Stimulated activated CD8-positive, alpha-beta memory T cell treated with anti-CD3 and anti-CD28 coated beads, Interleukin-12 subunit alpha, Interleukin-12 subunit beta, amount 100 ng/mL, for 1 hour (primary cell): ENCODE measurements at regions not wholly inside any gene's neighbourhood (a gene's known extent, or its start where the extent isn't known, plus 50 kb on each side); places are given as distances from the start of the nearest gene placed in this dataset.

Source experiments
- DNase-seq: peaks from one replicate; pipeline ENCODE4 v3.0.0-alpha.2; 2020; ENCODE audit warnings: low read depth

- DNase-seq = no peak
These were observed 207.7 kb upstream of the ATP11B start for GRCh38 chr3:182585532-182586150.

GRCh38 chr3:182592747-182593146 lies 200.6 kb upstream of the ATP11B start:
- no peak for DNase-seq

- DNase-seq = no peak
These were observed 196.5 kb upstream of the ATP11B start for GRCh38 chr3:182596676-182597410.

- no peak for DNase-seq
These were observed 195.7 kb upstream of the ATP11B start for GRCh38 chr3:182597621-182598041.

GRCh38 chr3:182601597-182601996 lies 191.7 kb upstream of the ATP11B start:
- DNase-seq = no peak

- no peak for DNase-seq
These were observed 189.8 kb upstream of the ATP11B start for GRCh38 chr3:182603501-182603900.

GRCh38 chr3:182605882-182606611 lies 187.3 kb upstream of the ATP11B start:
- no peak for DNase-seq

GRCh38 chr3:182606905-182607504 lies 186.3 kb upstream of the ATP11B start:
- no peak for DNase-seq

- no peak for DNase-seq
These were observed 184.5 kb upstream of the ATP11B start for GRCh38 chr3:182608832-182609231.

GRCh38 chr3:182609575-182610156 lies 183.6 kb upstream of the ATP11B start:
- no peak for DNase-seq

- no peak for DNase-seq
These were observed 181.0 kb upstream of the ATP11B start for GRCh38 chr3:182612332-182612731.

GRCh38 chr3:182617500-182617899 lies 175.8 kb upstream of the ATP11B start:
- DNase-seq = no peak

- no peak for DNase-seq
These were observed 175.1 kb upstream of the ATP11B start for GRCh38 chr3:182618085-182618732.

GRCh38 chr3:182618981-182619591 lies 174.2 kb upstream of the ATP11B start:
- no peak for DNase-seq

- DNase-seq = no peak
These were observed 172.4 kb upstream of the ATP11B start for GRCh38 chr3:182620723-182621434.

- DNase-seq = no peak
These were observed 171.7 kb upstream of the ATP11B start for GRCh38 chr3:182621435-182622240.

- no peak for DNase-seq
These were observed 171.1 kb upstream of the ATP11B start for GRCh38 chr3:182622241-182622545.

GRCh38 chr3:182626484-182627467 lies 166.5 kb upstream of the ATP11B start:
- no peak for DNase-seq

- no peak for DNase-seq
These were observed 164.8 kb upstream of the ATP11B start for GRCh38 chr3:182628531-182628930.
